Liver (tissue), 8 donors: ENCODE measurements at regions not wholly inside any gene's neighbourhood (a gene's known extent, or its start where the extent isn't known, plus 50 kb on each side); places are given as distances from the start of the nearest gene placed in this dataset.

Experiments used
- DNase-seq: peaks from one replicate; pipeline ENCODE4 v3.0.0-alpha.2; 2017; ENCODE audit warnings: low spot score
- H3K27ac ChIP-seq, 2 donors: one replicate each; pipeline ENCODE4 v1.7.0; 2013; ENCODE audit warnings: inconsistent platforms in 2 of 2, low read length in 2 of 2, control low read depth in 1 of 2, low read depth in 1 of 2, mild to moderate bottlenecking in 1 of 2
- H3K27me3 ChIP-seq, 4 donors: one replicate each; pipeline versions ENCODE4 v1.6.1 to v1.7.0; 2013; ENCODE audit warnings: low read length in 3 of 4, inconsistent platforms in 1 of 4, mild to moderate bottlenecking in 1 of 4, moderate library complexity in 1 of 4; ENCODE audit not compliant: control insufficient read depth in 4 of 4, insufficient read depth in 4 of 4
- H3K36me3 ChIP-seq, 4 donors: one replicate each; pipeline versions ENCODE4 v1.6.1 to v1.7.0; 2013; ENCODE audit warnings: low read length in 3 of 4, mild to moderate bottlenecking in 3 of 4, low read depth in 1 of 4, moderate library complexity in 1 of 4; ENCODE audit not compliant: control insufficient read depth in 4 of 4, insufficient read depth in 3 of 4
- H3K4me1 ChIP-seq, 4 donors: one replicate each; pipeline versions ENCODE4 v1.6.1 to v1.7.0; 2013; ENCODE audit warnings: low read length in 3 of 4, mild to moderate bottlenecking in 3 of 4, moderate library complexity in 1 of 4; ENCODE audit not compliant: control insufficient read depth in 4 of 4, insufficient read depth in 4 of 4
- H3K4me3 ChIP-seq, 3 donors: one replicate each; pipeline versions ENCODE4 v1.6.1 to v1.7.0; 2013; ENCODE audit warnings: low read length in 3 of 3, control low read depth in 1 of 3, low read depth in 1 of 3, mild to moderate bottlenecking in 1 of 3
- H3K9ac ChIP-seq, 2 donors: one replicate each; pipeline ENCODE4 v1.7.0; 2013; ENCODE audit warnings: low read length in 2 of 2, mild to moderate bottlenecking in 2 of 2, moderate library complexity in 2 of 2, control low read depth in 1 of 2, low read depth in 1 of 2
- H3K9me3 ChIP-seq, 4 donors: one replicate each; pipeline versions ENCODE4 v1.6.1 to v1.7.0; 2013; ENCODE audit warnings: low read length in 3 of 4; ENCODE audit not compliant: control insufficient read depth in 4 of 4
- ATF3 ChIP-seq: IDR thresholded peaks from 2 replicates; pipeline ENCODE4 v1.6.1; 2016; ENCODE audit warnings: antibody characterized with exemption
- FOXA1 ChIP-seq: IDR thresholded peaks from 2 replicates; pipeline ENCODE4 v1.6.1; 2016; ENCODE audit warnings: antibody characterized with exemption
- GABPA ChIP-seq, 2 donors: IDR thresholded peaks in 1 of 2; conservative IDR thresholded peaks in 1 of 2; 2 replicates each; pipeline ENCODE4 v1.6.1; 2016; ENCODE audit warnings: antibody characterized with exemption in 2 of 2, mild to moderate bottlenecking in 1 of 2, moderate library complexity in 1 of 2
- HNF4A ChIP-seq, 2 donors: conservative IDR thresholded peaks; 2 replicates each; pipeline ENCODE4 v1.6.1; 2016; ENCODE audit warnings: antibody characterized with exemption in 2 of 2, mild to moderate bottlenecking in 2 of 2
- JUND ChIP-seq, 2 donors: IDR thresholded peaks; 2 replicates each; pipeline ENCODE4 v1.6.1; 2016; ENCODE audit warnings: antibody characterized with exemption in 2 of 2
- NR2F2 ChIP-seq: IDR thresholded peaks from 2 replicates; pipeline ENCODE4 v1.6.1; 2016; ENCODE audit warnings: antibody characterized with exemption
- REST ChIP-seq: IDR thresholded peaks from 2 replicates; pipeline ENCODE4 v1.6.1; 2016; ENCODE audit warnings: antibody characterized with exemption, mild to moderate bottlenecking
- RXRA ChIP-seq, 2 donors: IDR thresholded peaks; 2 replicates each; pipeline ENCODE4 v1.6.1; 2017 to 2018; ENCODE audit warnings: antibody characterized with exemption in 2 of 2, mild to moderate bottlenecking in 1 of 2
- YY1 ChIP-seq: IDR thresholded peaks from 2 replicates; pipeline ENCODE4 v1.6.1; 2016; ENCODE audit warnings: antibody characterized with exemption, mild to moderate bottlenecking
- WGBS: extraction: QIAGEN DNeasy Blood & Tissue Kit; methylation state at CpG from one replicate; pipeline ENCODE4 v1.1.7; 2013; 5-methylcytosine and 5-hydroxymethylcytosine counted together
- TF ChIP-seq, protein P1 (sequence below): fragments of 150-350 bp; IDR thresholded peaks from 2 replicates; pipeline ENCODE4 v1.5.1; 2017; ENCODE audit warnings: improper control_type of control experiment, low read depth, low read length; ENCODE audit not compliant: missing input control
- donor health status: healthy.
- donor health status: healthy.
- donor health status: healthy.
- donor health status: healthy.
- donor health status: healthy.

DNA sequence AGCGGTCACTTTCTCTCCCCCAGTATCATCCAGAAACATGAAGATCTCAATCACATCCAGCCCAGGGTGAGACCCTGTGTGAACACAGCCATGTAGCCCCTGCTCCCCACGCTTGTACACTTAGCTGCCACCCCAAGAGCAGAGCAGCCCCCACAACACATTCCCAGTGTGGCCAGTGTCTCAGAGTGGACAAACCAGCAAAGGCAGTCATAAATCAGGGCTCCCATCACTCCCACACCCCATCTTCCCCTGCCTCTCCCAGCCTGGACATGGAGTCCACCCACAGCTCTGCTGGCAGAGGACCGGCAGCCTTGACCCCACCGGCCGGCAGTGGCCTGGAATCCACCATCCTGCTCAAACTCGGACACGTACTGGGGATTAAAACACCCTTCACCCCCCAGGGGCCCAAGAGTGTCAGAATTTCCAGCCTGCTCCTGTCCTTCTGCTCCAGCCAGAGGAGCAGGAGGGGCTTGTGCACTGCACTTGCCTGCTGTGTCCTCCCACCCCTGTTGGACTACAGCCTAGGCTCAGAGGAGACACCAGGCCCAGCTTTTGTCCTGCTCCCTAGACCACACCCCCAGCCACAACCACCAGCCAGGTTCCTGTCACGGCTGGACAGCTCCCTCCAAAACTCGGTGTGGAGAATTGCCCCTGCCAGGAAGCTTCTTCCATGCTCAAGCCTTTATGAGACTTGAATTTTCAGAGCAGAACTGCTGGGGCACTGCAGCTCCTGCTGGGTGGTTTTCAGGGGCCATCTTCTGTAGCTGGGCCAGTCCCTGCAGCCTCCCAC lies 206.1 kb downstream of the SMAD2 start:
- H3K36me3 ChIP-seq, result no peaks in the 10 kb centered on the region
- H3K4me1 ChIP-seq, result no peaks in the 10 kb centered on the region
- H3K4me3 ChIP-seq, result no peak overlapping the region
- H3K27me3 ChIP-seq, result peaks cover 0 to 6% (median 0%) of the 10 kb centered on the region in 4 donors
- TF ChIP-seq FOXA1, result no peak
- no peak for TF ChIP-seq RXRA (IDR thresholded peaks at IDR 0.05)
- TF ChIP-seq HNF4A (conservative IDR thresholded peaks at IDR 0.05), result no peak
- no peak for TF ChIP-seq ATF3
- no peak for TF ChIP-seq REST
- no peak for DNase-seq
- no peaks in the 10 kb centered on the region for H3K9me3 ChIP-seq
- H3K9ac ChIP-seq, result no peak overlapping the region
- H3K27ac ChIP-seq, result no peak overlapping the region
- WGBS, result 38% methylated on average over 9 of the region's 9 CpGs

- Histone ChIP-seq H3K4me3 (no peak overlapping the region), H3K9me3 (no peaks in the 10 kb centered on the region), H3K4me1 (no peaks in the 10 kb centered on the region), H3K9ac (no peak overlapping the region), H3K27ac (no peak overlapping the region), H3K27me3 (peaks cover 0 to 5% (median 0%) of the 10 kb centered on the region in 4 donors), H3K36me3 (no peaks in the 10 kb centered on the region)
- WGBS, result 81% methylated on average over 16 of the region's 16 CpGs
- no peak for DNase-seq
- TF ChIP-seq HNF4A (conservative IDR thresholded peaks at IDR 0.05), result no peak
- no peak for TF ChIP-seq NR2F2
- TF ChIP-seq YY1, result no peak
- TF ChIP-seq REST, result no peak
- TF ChIP-seq JUND (IDR thresholded peaks at IDR 0.05), result no peak
- TF ChIP-seq, protein P1, sequence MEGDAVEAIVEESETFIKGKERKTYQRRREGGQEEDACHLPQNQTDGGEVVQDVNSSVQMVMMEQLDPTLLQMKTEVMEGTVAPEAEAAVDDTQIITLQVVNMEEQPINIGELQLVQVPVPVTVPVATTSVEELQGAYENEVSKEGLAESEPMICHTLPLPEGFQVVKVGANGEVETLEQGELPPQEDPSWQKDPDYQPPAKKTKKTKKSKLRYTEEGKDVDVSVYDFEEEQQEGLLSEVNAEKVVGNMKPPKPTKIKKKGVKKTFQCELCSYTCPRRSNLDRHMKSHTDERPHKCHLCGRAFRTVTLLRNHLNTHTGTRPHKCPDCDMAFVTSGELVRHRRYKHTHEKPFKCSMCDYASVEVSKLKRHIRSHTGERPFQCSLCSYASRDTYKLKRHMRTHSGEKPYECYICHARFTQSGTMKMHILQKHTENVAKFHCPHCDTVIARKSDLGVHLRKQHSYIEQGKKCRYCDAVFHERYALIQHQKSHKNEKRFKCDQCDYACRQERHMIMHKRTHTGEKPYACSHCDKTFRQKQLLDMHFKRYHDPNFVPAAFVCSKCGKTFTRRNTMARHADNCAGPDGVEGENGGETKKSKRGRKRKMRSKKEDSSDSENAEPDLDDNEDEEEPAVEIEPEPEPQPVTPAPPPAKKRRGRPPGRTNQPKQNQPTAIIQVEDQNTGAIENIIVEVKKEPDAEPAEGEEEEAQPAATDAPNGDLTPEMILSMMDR, result no peak
- no peak for TF ChIP-seq GABPA (IDR thresholded peaks at IDR 0.05 in 1 of 2, conservative IDR thresholded peaks at IDR 0.05 in 1 of 2)
- TF ChIP-seq ATF3, result no peak
Observed at GRCh38 chr18:47721876-47722275, 208.6 kb downstream of the SMAD2 start.
